ENCODE measurements at regions not wholly inside any gene's neighbourhood (a gene's known extent, or its start where the extent isn't known, plus 50 kb on each side); places are given as distances from the start of the nearest gene placed in this dataset.

DNA sequence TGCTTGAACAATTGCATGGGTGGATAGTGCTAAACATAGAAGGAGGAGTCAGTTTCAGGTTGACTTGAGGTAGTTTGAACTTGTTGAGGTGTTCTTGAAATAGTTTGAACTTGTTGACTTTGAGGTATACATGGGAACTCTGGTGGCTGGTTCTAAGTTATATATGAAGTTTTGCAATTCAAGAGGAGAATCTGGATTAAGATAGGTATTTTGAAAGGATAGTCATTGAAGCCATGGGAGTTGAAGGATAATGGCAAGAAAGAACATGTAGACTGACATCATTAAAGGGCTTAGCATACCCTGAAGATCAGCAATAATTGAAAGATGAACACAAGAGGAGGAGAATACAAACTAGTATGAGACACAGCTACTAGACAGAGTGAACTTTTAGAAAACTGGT is 181.9 kb upstream of the MRPS30 start:
- Histone ChIP-seq H3K36me3 (ENCODE audit: insufficient read depth, low read length) (no peaks in the 10 kb centered on the region), H2AFZ (ENCODE audit: low read depth, low read length) (no peak overlapping the region), H3K4me3 (ENCODE audit: low read depth in 1 of 2, low read length in 2 of 2) (no peak overlapping the region), H4K20me1 (ENCODE audit: insufficient read depth, low read length) (no peaks in the 10 kb centered on the region), H3K9me3 (ENCODE audit: insufficient read depth, low read length, severe bottlenecking) (no peaks in the 10 kb centered on the region), H3K27me3 (ENCODE audit: insufficient read depth, low read length, poor library complexity) (no peaks in the 10 kb centered on the region), H3K27ac (ENCODE audit: low read length) (no peak overlapping the region), H3K4me1 (ENCODE audit: insufficient read depth, low read length) (no peaks in the 10 kb centered on the region), H3K9ac (ENCODE audit: low read depth, low read length) (no peak overlapping the region), H3K4me2 (ENCODE audit: insufficient read depth, low read length) (no peak overlapping the region), H3K79me2 (ENCODE audit: insufficient read depth, low read length) (no peaks in the 10 kb centered on the region)
- TF ChIP-seq, protein P1, sequence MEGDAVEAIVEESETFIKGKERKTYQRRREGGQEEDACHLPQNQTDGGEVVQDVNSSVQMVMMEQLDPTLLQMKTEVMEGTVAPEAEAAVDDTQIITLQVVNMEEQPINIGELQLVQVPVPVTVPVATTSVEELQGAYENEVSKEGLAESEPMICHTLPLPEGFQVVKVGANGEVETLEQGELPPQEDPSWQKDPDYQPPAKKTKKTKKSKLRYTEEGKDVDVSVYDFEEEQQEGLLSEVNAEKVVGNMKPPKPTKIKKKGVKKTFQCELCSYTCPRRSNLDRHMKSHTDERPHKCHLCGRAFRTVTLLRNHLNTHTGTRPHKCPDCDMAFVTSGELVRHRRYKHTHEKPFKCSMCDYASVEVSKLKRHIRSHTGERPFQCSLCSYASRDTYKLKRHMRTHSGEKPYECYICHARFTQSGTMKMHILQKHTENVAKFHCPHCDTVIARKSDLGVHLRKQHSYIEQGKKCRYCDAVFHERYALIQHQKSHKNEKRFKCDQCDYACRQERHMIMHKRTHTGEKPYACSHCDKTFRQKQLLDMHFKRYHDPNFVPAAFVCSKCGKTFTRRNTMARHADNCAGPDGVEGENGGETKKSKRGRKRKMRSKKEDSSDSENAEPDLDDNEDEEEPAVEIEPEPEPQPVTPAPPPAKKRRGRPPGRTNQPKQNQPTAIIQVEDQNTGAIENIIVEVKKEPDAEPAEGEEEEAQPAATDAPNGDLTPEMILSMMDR (IDR thresholded peaks at IDR 0.05; ENCODE audit: borderline replicate concordance, extremely low read depth, low read length, poor library complexity, severe bottlenecking): no peak
- no peak for TF ChIP-seq EZH2 (IDR thresholded peaks at IDR 0.05; ENCODE audit: borderline replicate concordance, low read depth, low read length, severe bottlenecking)
- no peak for DNase-seq
- no peak for ATAC-seq (ENCODE audit: insufficient read depth, low read depth)

DNA sequence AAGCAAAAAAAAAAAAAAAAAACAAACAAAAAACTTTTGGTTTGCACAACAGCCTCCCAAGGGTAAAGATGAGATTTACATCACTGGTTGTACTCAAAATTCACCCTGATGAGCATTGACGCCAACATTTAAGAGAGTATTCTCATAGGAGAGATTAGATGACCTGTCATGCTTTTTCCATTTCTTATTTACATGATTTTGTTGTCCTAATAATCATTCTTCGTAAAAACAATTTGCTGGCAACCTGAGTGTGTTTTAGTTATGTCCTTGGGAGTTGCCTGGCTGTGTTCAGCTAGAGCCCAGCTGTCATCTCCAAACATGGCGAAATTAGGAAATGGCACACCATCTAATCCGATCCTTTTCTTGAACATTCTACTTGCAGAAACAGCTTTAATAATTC is 186.4 kb upstream of the MRPS30 start:
- Histone ChIP-seq H3K36me3 (ENCODE audit: insufficient read depth, low read length) (no peaks in the 10 kb centered on the region), H3K9me3 (ENCODE audit: insufficient read depth, low read length, severe bottlenecking) (no peaks in the 10 kb centered on the region), H4K20me1 (ENCODE audit: insufficient read depth, low read length) (no peaks in the 10 kb centered on the region), H3K27ac (ENCODE audit: low read length) (no peak overlapping the region), H3K9ac (ENCODE audit: low read depth, low read length) (no peak overlapping the region), H2AFZ (ENCODE audit: low read depth, low read length) (no peak overlapping the region), H3K79me2 (ENCODE audit: insufficient read depth, low read length) (no peaks in the 10 kb centered on the region), H3K27me3 (ENCODE audit: insufficient read depth, low read length, poor library complexity) (no peaks in the 10 kb centered on the region), H3K4me1 (ENCODE audit: insufficient read depth, low read length) (no peaks in the 10 kb centered on the region), H3K4me3 (ENCODE audit: low read depth in 1 of 2, low read length in 2 of 2) (no peak overlapping the region), H3K4me2 (ENCODE audit: insufficient read depth, low read length) (no peak overlapping the region)
- TF ChIP-seq, protein P1 (IDR thresholded peaks at IDR 0.05; ENCODE audit: borderline replicate concordance, extremely low read depth, low read length, poor library complexity, severe bottlenecking): no peak
- TF ChIP-seq EZH2 (IDR thresholded peaks at IDR 0.05; ENCODE audit: borderline replicate concordance, low read depth, low read length, severe bottlenecking): no peak
- ATAC-seq (ENCODE audit: insufficient read depth, low read depth) (no peak), DNase-seq (no peak)

DNA sequence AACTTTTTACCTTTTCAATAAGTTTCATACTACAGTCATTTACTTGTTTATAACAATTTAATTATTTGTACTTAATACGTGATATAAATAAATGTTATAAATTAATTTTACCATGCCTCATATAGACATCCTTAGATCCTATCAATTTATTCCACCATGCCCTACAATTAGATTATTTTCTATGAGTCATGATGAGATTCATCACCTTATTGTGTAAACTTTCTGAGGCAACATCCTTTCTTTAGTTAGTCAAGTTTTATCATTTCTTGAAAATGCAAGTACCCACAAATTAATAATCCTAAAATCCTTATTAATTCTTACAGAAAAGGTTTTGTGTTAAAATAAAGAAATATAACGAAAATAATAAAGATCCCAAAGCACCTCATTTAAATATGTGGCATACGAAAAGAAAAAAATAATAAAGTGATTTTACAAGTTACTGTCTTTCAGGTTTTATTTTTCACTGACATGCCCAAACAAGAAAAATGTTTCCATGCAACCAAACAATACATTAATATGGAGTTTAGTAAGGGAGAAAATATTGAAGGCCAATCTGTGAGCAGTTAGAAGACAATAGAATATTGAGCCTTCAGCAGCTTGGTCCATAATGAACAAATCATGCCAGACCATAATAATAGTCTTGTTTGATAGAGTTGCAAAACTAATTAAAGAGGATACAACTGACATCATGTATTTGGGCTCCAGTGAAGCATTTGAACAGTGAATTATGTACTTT is 188.7 kb upstream of the MRPS30 start:
- no peak overlapping the region for H3K27ac ChIP-seq (ENCODE audit: low read length)
- TF ChIP-seq EZH2 (IDR thresholded peaks at IDR 0.05; ENCODE audit: borderline replicate concordance, low read depth, low read length, severe bottlenecking): no peak
- TF ChIP-seq, protein P1 (IDR thresholded peaks at IDR 0.05; ENCODE audit: borderline replicate concordance, extremely low read depth, low read length, poor library complexity, severe bottlenecking): no peak
- H2AFZ ChIP-seq (ENCODE audit: low read depth, low read length): no peak overlapping the region
- H3K9ac ChIP-seq (ENCODE audit: low read depth, low read length): no peak overlapping the region
- no peaks in the 10 kb centered on the region for H3K79me2 ChIP-seq (ENCODE audit: insufficient read depth, low read length)
- no peaks in the 10 kb centered on the region for H3K4me1 ChIP-seq (ENCODE audit: insufficient read depth, low read length)
- H4K20me1 ChIP-seq (ENCODE audit: insufficient read depth, low read length): no peaks in the 10 kb centered on the region
- no peak overlapping the region for H3K4me3 ChIP-seq (ENCODE audit: low read depth in 1 of 2, low read length in 2 of 2)
- H3K27me3 ChIP-seq (ENCODE audit: insufficient read depth, low read length, poor library complexity): no peaks in the 10 kb centered on the region
- no peak overlapping the region for H3K4me2 ChIP-seq (ENCODE audit: insufficient read depth, low read length)
- H3K36me3 ChIP-seq (ENCODE audit: insufficient read depth, low read length): no peaks in the 10 kb centered on the region
- DNase-seq: no peak
- ATAC-seq (ENCODE audit: insufficient read depth, low read depth): no peak
- H3K9me3 ChIP-seq (ENCODE audit: insufficient read depth, low read length, severe bottlenecking): no peaks in the 10 kb centered on the region
